RWPE2 (cell line): ENCODE measurements at regions not wholly inside any gene's neighbourhood (a gene's known extent, or its start where the extent isn't known, plus 50 kb on each side); places are given as distances from the start of the nearest gene placed in this dataset.
"Not testable (repeated sequence)": the region's sequence is repeated elsewhere in the genome, so short reads cannot be mapped to it uniquely, and the experiment has no call there.

Experiments used
- ATAC-seq: fragments of 200-7000 bp; cut with Tn5 transposase; 3 replicates; pipeline ENCODE4 v1.9.1; 2021; ENCODE audit warnings: low read depth
- DNase-seq: peaks from one replicate; pipeline ENCODE4 v3.0.0-alpha.2; 2020; ENCODE audit warnings: low spot score
- H3K27ac ChIP-seq: fragments of 450-650 bp; 2 replicates; pipeline ENCODE4 v1.5.1; 2017; ENCODE audit warnings: mild to moderate bottlenecking; ENCODE audit not compliant: poor library complexity, severe bottlenecking
- H3K27me3 ChIP-seq: fragments of 250-450 bp; sonication (Bioruptor Pico); 2 replicates; pipeline ENCODE4 v1.5.1; 2021; ENCODE audit warnings: mild to moderate bottlenecking, moderate library complexity; ENCODE audit not compliant: insufficient read depth, poor library complexity, severe bottlenecking
- H3K36me3 ChIP-seq: fragments of 250-450 bp; sonication (Bioruptor Pico); 2 replicates; pipeline ENCODE4 v1.5.1; 2020; ENCODE audit warnings: low read depth, mild to moderate bottlenecking, moderate library complexity
- H3K4me1 ChIP-seq: fragments of 250-450 bp; sonication (Bioruptor Pico); 2 replicates; pipeline ENCODE4 v1.5.1; 2021; ENCODE audit warnings: mild to moderate bottlenecking, moderate library complexity; ENCODE audit not compliant: insufficient read depth, poor library complexity, severe bottlenecking
- H3K4me3 ChIP-seq: fragments of 250-450 bp; sonication (Bioruptor Pico); 2 replicates; pipeline ENCODE4 v1.5.1; 2021; ENCODE audit warnings: mild to moderate bottlenecking, moderate library complexity; ENCODE audit not compliant: severe bottlenecking
- H3K9me3 ChIP-seq: fragments of 250-450 bp; sonication (Bioruptor Pico); 2 replicates; pipeline ENCODE4 v1.5.1; 2021; ENCODE audit warnings: mild to moderate bottlenecking, moderate library complexity; ENCODE audit not compliant: severe bottlenecking
- CTCF ChIP-seq: fragments of 450-650 bp; IDR thresholded peaks from one replicate; pipeline ENCODE4 v1.5.1; 2017; ENCODE audit warnings: mild to moderate bottlenecking, moderate library complexity; ENCODE audit not compliant: poor library complexity, severe bottlenecking

- H3K4me1 ChIP-seq = no peaks in the 10 kb centered on the region
- no peaks in the 10 kb centered on the region for H3K9me3 ChIP-seq
- ATAC-seq = no peak
- no peaks in the 10 kb centered on the region for H3K27me3 ChIP-seq
- H3K4me3 ChIP-seq = no peak overlapping the region
- no peak for DNase-seq
- no peaks in the 10 kb centered on the region for H3K36me3 ChIP-seq
- no peak overlapping the region for H3K27ac ChIP-seq
- TF ChIP-seq CTCF = peak; percentile 15
Measured at GRCh38 chr4:18695733-18696527, 674.4 kb upstream of the LCORL start.

DNA sequence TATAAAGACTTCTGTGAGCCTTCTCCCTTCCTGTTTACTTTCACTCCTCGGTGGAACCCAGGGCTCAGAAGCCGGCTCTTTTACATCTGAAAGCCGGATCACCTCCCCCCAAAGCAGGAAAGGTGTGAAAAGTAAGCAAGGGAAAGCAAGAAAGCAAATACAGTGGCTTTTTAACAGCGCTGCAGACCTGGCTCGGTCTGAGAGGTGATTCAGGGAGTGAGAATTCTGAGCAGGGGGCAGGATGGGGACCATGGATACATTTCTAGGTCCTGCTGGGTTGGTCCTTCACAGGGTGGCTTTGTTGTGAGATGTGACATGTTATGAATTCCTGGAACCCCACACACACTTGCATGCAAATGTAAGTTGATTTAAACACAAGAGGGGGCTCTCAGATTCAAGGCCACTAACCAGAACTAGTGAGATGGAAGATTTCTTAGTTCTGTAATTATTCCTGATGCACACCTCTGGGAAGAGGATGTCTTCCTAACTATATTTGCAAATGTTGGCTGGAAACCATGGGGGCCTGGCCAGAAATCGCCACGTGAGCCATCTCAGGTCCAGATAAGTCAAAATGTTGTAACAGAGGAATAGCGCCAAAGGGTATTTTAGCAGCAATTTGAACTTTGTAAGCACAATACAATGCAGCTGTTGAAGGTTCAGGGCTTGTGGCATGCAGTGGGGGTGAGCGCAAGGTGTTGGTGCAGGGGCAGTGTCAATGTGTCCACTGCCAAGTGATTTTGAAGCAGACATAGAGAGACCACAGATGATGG lies 670.1 kb upstream of the LCORL start:
- TF ChIP-seq CTCF = peak; percentile 16
- Histone ChIP-seq H3K4me1 (no peaks in the 10 kb centered on the region), H3K27ac (no peak overlapping the region), H3K36me3 (no peaks in the 10 kb centered on the region), H3K4me3 (no peak overlapping the region), H3K9me3 (no peaks in the 10 kb centered on the region), H3K27me3 (no peaks in the 10 kb centered on the region)
- no peak for DNase-seq
- no peak for ATAC-seq

DNA sequence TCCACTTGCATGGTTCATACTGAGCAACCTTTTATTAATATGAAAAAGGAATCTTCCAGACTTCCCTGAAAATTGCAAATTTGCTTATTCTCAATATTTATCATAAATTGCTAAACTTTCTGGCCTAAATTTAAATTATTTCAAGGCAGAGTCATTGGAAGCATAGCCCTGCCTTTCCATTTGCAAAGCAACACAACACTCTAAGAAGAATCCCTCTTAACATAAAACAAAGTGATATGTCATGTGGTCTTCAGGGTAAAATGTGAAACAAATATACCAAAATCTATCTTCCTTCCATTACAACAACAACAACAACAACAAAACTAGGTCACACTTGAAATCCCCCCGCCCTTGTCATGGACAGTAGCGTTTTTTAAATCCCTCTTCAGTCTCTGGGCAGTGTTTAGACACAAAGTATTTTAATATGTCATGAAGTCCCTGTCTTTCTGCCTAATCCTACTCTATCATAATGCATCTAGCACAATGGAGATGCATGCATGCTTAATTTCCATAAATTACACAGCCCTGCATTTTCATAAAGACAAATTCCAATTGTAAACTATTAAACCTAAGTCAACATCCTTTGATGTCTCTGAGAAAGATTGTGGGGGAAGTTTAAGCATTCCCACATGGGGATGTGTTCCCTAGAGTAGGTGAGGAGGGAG lies 668.9 kb upstream of the LCORL start:
- H3K9me3 ChIP-seq = no peaks in the 10 kb centered on the region
- no peak overlapping the region for H3K27ac ChIP-seq
- no peak overlapping the region for H3K4me3 ChIP-seq
- TF ChIP-seq CTCF = no peak
- no peaks in the 10 kb centered on the region for H3K4me1 ChIP-seq
- no peak for ATAC-seq
- no peak for DNase-seq
- H3K36me3 ChIP-seq = no peaks in the 10 kb centered on the region
- no peaks in the 10 kb centered on the region for H3K27me3 ChIP-seq

DNA sequence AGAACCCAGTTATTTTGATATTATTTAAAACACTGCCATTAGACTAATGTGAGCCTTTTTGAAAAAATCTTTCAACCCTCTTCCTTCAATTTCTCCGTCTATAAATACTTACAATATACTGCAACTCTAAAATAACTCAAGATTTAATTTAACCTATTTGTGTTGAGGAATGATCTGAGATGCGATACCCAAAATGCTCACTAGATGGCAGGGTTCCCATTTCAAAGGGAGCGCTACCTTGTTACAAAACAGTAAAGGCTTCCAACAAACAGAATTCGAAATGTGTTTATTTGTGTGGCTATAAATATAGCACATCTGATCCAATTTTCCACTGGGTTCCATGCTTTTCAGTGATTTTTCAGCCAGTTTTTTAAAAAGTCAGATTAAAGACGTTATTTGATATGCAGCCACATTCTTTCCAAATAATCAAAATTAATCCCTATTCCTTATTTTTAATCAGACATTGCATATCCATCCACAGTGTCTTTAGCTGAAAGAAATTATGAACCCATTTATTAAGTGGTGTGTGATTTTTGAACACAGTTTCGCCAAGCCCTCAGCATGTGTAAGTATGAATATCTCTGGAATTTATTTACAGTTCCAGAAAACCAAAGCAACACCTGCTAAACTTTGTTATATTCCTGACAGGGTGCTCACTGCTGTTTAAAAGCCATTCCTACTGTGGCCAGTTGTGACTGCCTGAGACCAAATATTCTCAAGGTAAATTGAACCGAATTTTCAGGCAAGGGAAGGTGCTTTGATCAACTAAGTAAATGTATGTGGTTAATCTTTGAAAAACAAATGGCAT lies 668.0 kb upstream of the LCORL start:
- TF ChIP-seq CTCF = peak; percentile 91
- Histone ChIP-seq H3K27ac (no peak overlapping the region), H3K27me3 (no peaks in the 10 kb centered on the region), H3K9me3 (no peaks in the 10 kb centered on the region), H3K4me1 (no peaks in the 10 kb centered on the region), H3K36me3 (no peaks in the 10 kb centered on the region), H3K4me3 (no peak overlapping the region)
- ATAC-seq (no peak), DNase-seq (no peak)

GRCh38 chr4:18688351-18688750 lies 666.8 kb upstream of the LCORL start:
- H3K4me1 ChIP-seq, DNase-seq, H3K9me3 ChIP-seq, ATAC-seq, H3K27ac ChIP-seq, H3K4me3 ChIP-seq, H3K36me3 ChIP-seq, H3K27me3 ChIP-seq: not testable (repeated sequence)
